ENCODE measurements at regions not wholly inside any gene's neighbourhood (a gene's known extent, or its start where the extent isn't known, plus 50 kb on each side); places are given as distances from the start of the nearest gene placed in this dataset.

DNA sequence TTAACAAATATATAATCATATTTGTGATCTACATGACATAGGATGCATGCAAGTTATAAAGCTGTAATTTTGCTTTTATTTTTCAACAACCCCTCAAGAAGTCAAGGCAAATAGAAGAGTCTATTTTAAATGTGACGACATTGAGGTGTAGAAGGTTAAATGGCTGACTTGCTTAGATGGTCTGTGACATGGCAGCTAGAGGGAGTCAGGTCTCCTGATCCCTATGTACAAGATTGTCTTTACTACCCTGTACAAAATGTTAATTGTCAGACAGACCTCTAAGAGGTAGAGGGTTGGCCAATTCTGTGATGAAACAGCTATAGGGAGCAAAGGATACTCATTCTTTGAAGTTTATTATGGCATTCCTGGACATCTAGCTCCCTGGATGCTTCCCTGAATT is 380.9 kb upstream of the MEF2C start:
- no peak for ATAC-seq
- Histone ChIP-seq H3K36me3 (no peaks in the 10 kb centered on the region), H3K27ac (no peak overlapping the region), H3K4me3 (no peak overlapping the region), H3K4me1 (no peaks in the 10 kb centered on the region), H3K27me3 (no peaks in the 10 kb centered on the region), H3K9me3 (no peaks in the 10 kb centered on the region)
- no peak for TF ChIP-seq POLR2A (IDR thresholded peaks at IDR 0.05)
- no peak for TF ChIP-seq CTCF (IDR thresholded peaks at IDR 0.05)
- intact Hi-C loops (cut with DNase I) = no loop called here
- 73% methylated on average over 1 of the region's 1 CpG for WGBS (ENCODE audit: insufficient coverage, low coverage, low lambda C conversion rate, missing lambda C conversion rate)
- no peak for DNase-seq

- TF ChIP-seq CTCF (IDR thresholded peaks at IDR 0.05) = no peak
- TF ChIP-seq POLR2A (IDR thresholded peaks at IDR 0.05) = no peak
- no peaks in the 10 kb centered on the region for H3K27me3 ChIP-seq
- H3K4me1 ChIP-seq = no peaks in the 10 kb centered on the region
- DNase-seq = no peak
- H3K27ac ChIP-seq = no peak overlapping the region
- ATAC-seq = no peak
- WGBS (ENCODE audit: insufficient coverage, low coverage, low lambda C conversion rate, missing lambda C conversion rate) = 61% methylated on average over 4 of the region's 4 CpGs
- H3K36me3 ChIP-seq = no peaks in the 10 kb centered on the region
- no peaks in the 10 kb centered on the region for H3K9me3 ChIP-seq
- intact Hi-C loops (cut with DNase I) = no loop called here
- H3K4me3 ChIP-seq = no peak overlapping the region
Observed at GRCh38 chr5:89262030-89262429, 379.0 kb upstream of the MEF2C start.

GRCh38 chr5:89260254-89260653 is 377.3 kb upstream of the MEF2C start:
- peak in 1 of 4 donors; percentile 50 for ATAC-seq
- TF ChIP-seq POLR2A (IDR thresholded peaks at IDR 0.05) (no peak), CTCF (IDR thresholded peaks at IDR 0.05) (peak in 1 of 4 donors; percentile 9)
- no peak for DNase-seq
- no peak overlapping the region for H3K27ac ChIP-seq
- H3K4me3 ChIP-seq = no peak overlapping the region
- no peaks in the 10 kb centered on the region for H3K27me3 ChIP-seq
- intact Hi-C loops (cut with DNase I) = no loop called here
- no peaks in the 10 kb centered on the region for H3K36me3 ChIP-seq
- no peaks in the 10 kb centered on the region for H3K4me1 ChIP-seq
- no peaks in the 10 kb centered on the region for H3K9me3 ChIP-seq
- 50% methylated on average over 3 of the region's 3 CpGs for WGBS (ENCODE audit: insufficient coverage, low coverage, low lambda C conversion rate, missing lambda C conversion rate)

GRCh38 chr5:89255845-89256463 is 373.0 kb upstream of the MEF2C start:
- Histone ChIP-seq H3K4me1 (no peaks in the 10 kb centered on the region), H3K27me3 (no peaks in the 10 kb centered on the region), H3K4me3 (no peak overlapping the region), H3K27ac (no peak overlapping the region), H3K9me3 (no peaks in the 10 kb centered on the region), H3K36me3 (no peaks in the 10 kb centered on the region)
- WGBS (ENCODE audit: insufficient coverage, low coverage, low lambda C conversion rate, missing lambda C conversion rate) = 72% methylated on average over 5 of the region's 5 CpGs
- intact Hi-C loops (cut with DNase I) = no loop called here
- no peak for DNase-seq
- TF ChIP-seq POLR2A (IDR thresholded peaks at IDR 0.05) (no peak), CTCF (IDR thresholded peaks at IDR 0.05) (no peak)
- ATAC-seq = no peak
